Breast epithelium (tissue), 4 donors: ENCODE measurements at regions not wholly inside any gene's neighbourhood (a gene's known extent, or its start where the extent isn't known, plus 50 kb on each side); places are given as distances from the start of the nearest gene placed in this dataset.

Source experiments
- DNase-seq, 2 donors: peaks; one replicate each; pipeline ENCODE4 v3.0.0-alpha.2; 2019; ENCODE audit warnings: low spot score in 2 of 2
- H3K27ac ChIP-seq, 2 donors: fragments of 200-600 bp; sonication (generic) in 1 of 2; one replicate each; pipeline ENCODE4 v1.5.1; 2016 to 2019; ENCODE audit warnings: mild to moderate bottlenecking in 1 of 2
- H3K27me3 ChIP-seq, 2 donors: fragments of 200-600 bp; sonication (generic) in 1 of 2; one replicate each; pipeline versions ENCODE4 v1.5.1 to v1.6.0; 2017 to 2019; ENCODE audit warnings: control low read depth in 1 of 2, mild to moderate bottlenecking in 1 of 2
- H3K36me3 ChIP-seq: fragments of 200-600 bp; one replicate; pipeline ENCODE4 v1.5.1; 2019
- H3K4me1 ChIP-seq, 2 donors: fragments of 200-600 bp; sonication (generic); one replicate each; pipeline ENCODE4 v1.5.1; 2016 to 2019; ENCODE audit warnings: control low read depth in 1 of 2
- H3K4me3 ChIP-seq, 3 donors: fragments of 200-600 bp; sonication (generic); 1 replicate in 2 of 3; 2 replicates in 1 of 3; pipeline ENCODE4 v1.5.1; 2016 to 2019; ENCODE audit warnings: mild to moderate bottlenecking in 3 of 3, moderate library complexity in 2 of 3
- H3K9me3 ChIP-seq, 2 donors: fragments of 200-600 bp; sonication (generic) in 1 of 2; one replicate each; pipeline ENCODE4 v1.5.1; 2016 to 2019; ENCODE audit warnings: control low read depth in 1 of 2
- POLR2A ChIP-seq: fragments of 450-650 bp; IDR thresholded peaks from one replicate; pipeline ENCODE4 v1.6.1; 2016; ENCODE audit warnings: antibody characterized with exemption, mild to moderate bottlenecking, moderate library complexity
- POLR2AphosphoS5 ChIP-seq, 3 donors: sonication (generic); formaldehyde crosslinking; IDR thresholded peaks; one replicate each; pipeline ENCODE4 v1.6.1; 2017; ENCODE audit warnings: antibody characterized with exemption in 3 of 3
- intact Hi-C: fragments of 100-400 bp; cut with DNase I; formaldehyde crosslinking; loops from one replicate; pipeline ENCODE4 v1.15.1; 2023; ENCODE audit warnings: low total_unique reads
- TF ChIP-seq, protein P1 (sequence below), 3 donors: fragments of 450-650 bp; IDR thresholded peaks; one replicate each; pipeline ENCODE4 v1.5.1; 2016 to 2017; ENCODE audit warnings: antibody characterized with exemption in 3 of 3, mild to moderate bottlenecking in 3 of 3, moderate library complexity in 3 of 3

GRCh38 chr18:59758837-59759236 is 61.6 kb upstream of the CCBE1 start:
- intact Hi-C loops = no loop called here
- Histone ChIP-seq H3K4me3 (no peak overlapping the region), H3K4me1 (no peaks in the 10 kb centered on the region), H3K27me3 (no peaks in the 10 kb centered on the region), H3K36me3 (no peaks in the 10 kb centered on the region), H3K27ac (no peak overlapping the region), H3K9me3 (no peaks in the 10 kb centered on the region)
- no peak for DNase-seq
- TF ChIP-seq, protein P1, sequence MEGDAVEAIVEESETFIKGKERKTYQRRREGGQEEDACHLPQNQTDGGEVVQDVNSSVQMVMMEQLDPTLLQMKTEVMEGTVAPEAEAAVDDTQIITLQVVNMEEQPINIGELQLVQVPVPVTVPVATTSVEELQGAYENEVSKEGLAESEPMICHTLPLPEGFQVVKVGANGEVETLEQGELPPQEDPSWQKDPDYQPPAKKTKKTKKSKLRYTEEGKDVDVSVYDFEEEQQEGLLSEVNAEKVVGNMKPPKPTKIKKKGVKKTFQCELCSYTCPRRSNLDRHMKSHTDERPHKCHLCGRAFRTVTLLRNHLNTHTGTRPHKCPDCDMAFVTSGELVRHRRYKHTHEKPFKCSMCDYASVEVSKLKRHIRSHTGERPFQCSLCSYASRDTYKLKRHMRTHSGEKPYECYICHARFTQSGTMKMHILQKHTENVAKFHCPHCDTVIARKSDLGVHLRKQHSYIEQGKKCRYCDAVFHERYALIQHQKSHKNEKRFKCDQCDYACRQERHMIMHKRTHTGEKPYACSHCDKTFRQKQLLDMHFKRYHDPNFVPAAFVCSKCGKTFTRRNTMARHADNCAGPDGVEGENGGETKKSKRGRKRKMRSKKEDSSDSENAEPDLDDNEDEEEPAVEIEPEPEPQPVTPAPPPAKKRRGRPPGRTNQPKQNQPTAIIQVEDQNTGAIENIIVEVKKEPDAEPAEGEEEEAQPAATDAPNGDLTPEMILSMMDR (IDR thresholded peaks at IDR 0.05) = no peak
- TF ChIP-seq POLR2AphosphoS5 (IDR thresholded peaks at IDR 0.05) (no peak), POLR2A (no peak)

GRCh38 chr18:59758106-59758505 is 60.9 kb upstream of the CCBE1 start:
- no peak overlapping the region for H3K27ac ChIP-seq
- H3K27me3 ChIP-seq = no peaks in the 10 kb centered on the region
- no peak overlapping the region for H3K4me3 ChIP-seq
- no peak for DNase-seq
- TF ChIP-seq POLR2AphosphoS5 (IDR thresholded peaks at IDR 0.05) (no peak), POLR2A (no peak)
- TF ChIP-seq, protein P1 (IDR thresholded peaks at IDR 0.05) = no peak
- H3K4me1 ChIP-seq = no peaks in the 10 kb centered on the region
- intact Hi-C loops = no loop called here
- no peaks in the 10 kb centered on the region for H3K36me3 ChIP-seq
- no peaks in the 10 kb centered on the region for H3K9me3 ChIP-seq

DNA sequence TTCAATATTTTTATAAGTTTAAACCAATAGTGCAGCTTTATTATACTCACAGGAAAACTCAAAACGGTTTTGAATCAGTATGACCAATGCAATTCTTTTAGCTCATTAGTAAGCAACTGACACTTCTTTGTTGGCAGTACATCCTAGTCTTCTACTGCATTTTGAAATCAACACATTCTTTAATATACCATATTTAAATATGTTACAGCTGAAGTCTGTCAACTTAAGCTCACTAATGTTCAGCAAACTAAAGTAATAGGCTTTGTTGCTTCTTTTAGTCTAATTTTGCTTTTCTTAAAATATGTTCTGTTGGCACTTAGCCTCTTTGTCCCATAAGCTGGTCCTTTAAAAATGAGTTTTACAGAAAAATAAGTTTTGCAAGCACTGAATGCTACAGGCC is 55.4 kb upstream of the CCBE1 start:
- Histone ChIP-seq H3K36me3 (no peaks in the 10 kb centered on the region), H3K4me1 (no peaks in the 10 kb centered on the region), H3K27ac (no peak overlapping the region), H3K27me3 (no peaks in the 10 kb centered on the region), H3K4me3 (no peak overlapping the region), H3K9me3 (no peaks in the 10 kb centered on the region)
- intact Hi-C loops = no loop called here
- TF ChIP-seq, protein P1 (IDR thresholded peaks at IDR 0.05) = no peak
- TF ChIP-seq POLR2AphosphoS5 (IDR thresholded peaks at IDR 0.05) (no peak), POLR2A (no peak)
- no peak for DNase-seq

DNA sequence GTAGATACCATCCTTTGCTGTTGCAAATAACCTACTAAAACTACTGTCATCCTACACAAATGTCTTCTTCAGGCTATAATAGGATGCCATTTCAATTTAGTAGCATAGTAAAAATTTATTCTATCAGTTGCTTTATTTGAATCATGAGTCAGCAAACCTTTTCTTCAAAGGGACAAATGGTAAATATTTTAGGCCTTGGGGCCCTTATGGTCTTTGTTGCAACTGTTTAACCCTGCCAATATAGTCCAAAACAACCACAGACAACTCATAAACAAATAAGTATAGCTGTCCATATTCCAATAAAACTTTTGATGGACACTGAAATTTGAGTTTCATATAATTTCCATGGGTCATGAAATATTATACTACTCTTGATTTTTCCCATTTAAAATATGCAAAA is 54.0 kb upstream of the CCBE1 start:
- intact Hi-C loops = no loop called here
- H3K27ac ChIP-seq = no peak overlapping the region

GRCh38 chr18:59748628-59749360 is 51.6 kb upstream of the CCBE1 start:
- Histone ChIP-seq H3K9me3 (no peaks in the 10 kb centered on the region), H3K27ac (no peak overlapping the region), H3K4me3 (no peak overlapping the region), H3K4me1 (no peaks in the 10 kb centered on the region), H3K27me3 (no peaks in the 10 kb centered on the region), H3K36me3 (no peaks in the 10 kb centered on the region)
- intact Hi-C loops = no loop called here
- TF ChIP-seq POLR2AphosphoS5 (IDR thresholded peaks at IDR 0.05) (no peak), POLR2A (no peak)
- TF ChIP-seq, protein P1 (IDR thresholded peaks at IDR 0.05) = no peak
- no peak for DNase-seq

More for the DNA sequence above, 54.0 kb upstream of the CCBE1 start:
- DNase-seq = no peak
- Histone ChIP-seq H3K27me3 (no peaks in the 10 kb centered on the region), H3K9me3 (no peaks in the 10 kb centered on the region), H3K36me3 (no peaks in the 10 kb centered on the region), H3K4me3 (no peak overlapping the region), H3K4me1 (no peaks in the 10 kb centered on the region)
- no peak for TF ChIP-seq POLR2AphosphoS5 (IDR thresholded peaks at IDR 0.05)
- TF ChIP-seq, protein P1 (IDR thresholded peaks at IDR 0.05) = no peak
- TF ChIP-seq POLR2A = no peak
